GM13977 (cell line): ENCODE measurements at regions not wholly inside any gene's neighbourhood (a gene's known extent, or its start where the extent isn't known, plus 50 kb on each side); places are given as distances from the start of the nearest gene placed in this dataset.
"Not testable (repeated sequence)": the region's sequence is repeated elsewhere in the genome, so short reads cannot be mapped to it uniquely, and the experiment has no call there.

Experiments
- DNase-seq: peaks from one replicate; pipeline ENCODE4 v3.0.0; 2012; ENCODE audit warnings: low spot score
- in situ Hi-C: fragments of 300-500 bp; cut with MboI; formaldehyde crosslinking; loops from one replicate; pipeline ENCODE4 v1.12.0; 2022; ENCODE audit warnings: low sequenced_read_pairs, low pct_unique_long_range_greater_than_20kb, mixed read lengths, inconsistent platforms; ENCODE audit not compliant: unreplicated experiment
- TF ChIP-seq, protein P1 (sequence below): IDR thresholded peaks from 2 replicates; pipeline ENCODE4 v1.5.1; 2012; ENCODE audit warnings: mild to moderate bottlenecking, control low read depth; ENCODE audit not compliant: insufficient read depth; ENCODE audit errors: extremely low read depth, missing control alignments

DNA sequence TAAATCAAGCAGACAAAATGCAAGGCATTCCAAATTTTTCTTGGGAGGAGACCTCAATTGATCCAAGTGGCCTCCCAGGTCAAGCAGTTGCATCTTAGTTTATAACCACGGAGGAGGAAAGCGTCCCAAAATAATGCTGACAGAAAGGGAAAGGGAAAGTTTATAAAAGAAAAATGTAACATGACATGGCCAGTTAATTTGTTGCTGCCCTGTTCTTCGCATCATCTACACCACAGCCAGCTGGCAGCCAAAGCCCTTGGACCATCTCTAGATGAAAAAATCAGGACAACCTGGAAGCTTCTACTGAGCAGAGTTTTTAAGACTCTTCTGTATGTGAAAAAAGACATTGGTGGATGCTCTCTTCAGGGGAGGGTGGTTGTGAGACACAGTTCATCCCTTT, 128.8 kb upstream of the FBXL7 start:
- TF ChIP-seq, protein P1, sequence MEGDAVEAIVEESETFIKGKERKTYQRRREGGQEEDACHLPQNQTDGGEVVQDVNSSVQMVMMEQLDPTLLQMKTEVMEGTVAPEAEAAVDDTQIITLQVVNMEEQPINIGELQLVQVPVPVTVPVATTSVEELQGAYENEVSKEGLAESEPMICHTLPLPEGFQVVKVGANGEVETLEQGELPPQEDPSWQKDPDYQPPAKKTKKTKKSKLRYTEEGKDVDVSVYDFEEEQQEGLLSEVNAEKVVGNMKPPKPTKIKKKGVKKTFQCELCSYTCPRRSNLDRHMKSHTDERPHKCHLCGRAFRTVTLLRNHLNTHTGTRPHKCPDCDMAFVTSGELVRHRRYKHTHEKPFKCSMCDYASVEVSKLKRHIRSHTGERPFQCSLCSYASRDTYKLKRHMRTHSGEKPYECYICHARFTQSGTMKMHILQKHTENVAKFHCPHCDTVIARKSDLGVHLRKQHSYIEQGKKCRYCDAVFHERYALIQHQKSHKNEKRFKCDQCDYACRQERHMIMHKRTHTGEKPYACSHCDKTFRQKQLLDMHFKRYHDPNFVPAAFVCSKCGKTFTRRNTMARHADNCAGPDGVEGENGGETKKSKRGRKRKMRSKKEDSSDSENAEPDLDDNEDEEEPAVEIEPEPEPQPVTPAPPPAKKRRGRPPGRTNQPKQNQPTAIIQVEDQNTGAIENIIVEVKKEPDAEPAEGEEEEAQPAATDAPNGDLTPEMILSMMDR = no peak
- in situ Hi-C loops = no loop called here
- no peak for DNase-seq

DNA sequence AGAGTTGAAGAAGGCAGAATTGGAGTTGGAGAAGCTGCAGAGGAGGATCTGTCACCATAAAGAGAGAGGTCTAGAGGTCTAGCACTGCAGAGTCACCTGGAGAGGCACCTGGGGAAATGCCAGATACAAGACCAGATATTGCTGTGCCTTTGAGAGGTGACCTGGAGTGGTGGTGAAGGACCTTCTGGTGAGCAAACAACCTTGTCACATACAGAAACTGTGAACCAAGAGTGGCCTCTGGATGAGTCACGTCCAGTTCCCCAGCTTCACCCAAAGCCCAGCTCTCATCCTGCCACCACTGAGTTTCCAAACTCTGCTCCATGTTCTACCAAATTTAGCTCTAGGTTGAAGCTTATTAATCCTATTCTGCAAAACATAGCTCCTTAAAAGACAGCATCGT, 131.1 kb upstream of the FBXL7 start:
- TF ChIP-seq, protein P1 = no peak
- no peak for DNase-seq
- in situ Hi-C loops = no loop called here

DNA sequence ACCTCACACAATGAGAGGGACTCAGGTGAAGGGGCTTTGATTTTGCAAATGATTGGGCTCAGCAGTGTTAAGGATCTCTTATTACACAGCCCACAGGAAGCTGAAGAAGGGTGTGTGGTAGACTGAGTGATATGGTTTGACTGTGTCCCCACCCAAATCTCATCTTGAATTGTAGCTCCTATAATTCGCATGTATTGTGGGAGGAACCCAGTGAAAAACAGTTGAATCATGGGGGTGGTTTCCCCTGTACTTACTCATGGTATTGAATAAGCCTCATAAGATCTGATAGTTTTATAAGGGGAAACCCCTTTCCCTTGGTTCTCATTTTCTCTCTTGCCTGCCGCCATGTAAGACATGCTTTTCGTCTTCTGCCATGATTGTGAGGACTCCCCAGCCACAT, 132.5 kb upstream of the FBXL7 start:
- in situ Hi-C loops = no loop called here
- DNase-seq = no peak
- TF ChIP-seq, protein P1 = no peak

DNA sequence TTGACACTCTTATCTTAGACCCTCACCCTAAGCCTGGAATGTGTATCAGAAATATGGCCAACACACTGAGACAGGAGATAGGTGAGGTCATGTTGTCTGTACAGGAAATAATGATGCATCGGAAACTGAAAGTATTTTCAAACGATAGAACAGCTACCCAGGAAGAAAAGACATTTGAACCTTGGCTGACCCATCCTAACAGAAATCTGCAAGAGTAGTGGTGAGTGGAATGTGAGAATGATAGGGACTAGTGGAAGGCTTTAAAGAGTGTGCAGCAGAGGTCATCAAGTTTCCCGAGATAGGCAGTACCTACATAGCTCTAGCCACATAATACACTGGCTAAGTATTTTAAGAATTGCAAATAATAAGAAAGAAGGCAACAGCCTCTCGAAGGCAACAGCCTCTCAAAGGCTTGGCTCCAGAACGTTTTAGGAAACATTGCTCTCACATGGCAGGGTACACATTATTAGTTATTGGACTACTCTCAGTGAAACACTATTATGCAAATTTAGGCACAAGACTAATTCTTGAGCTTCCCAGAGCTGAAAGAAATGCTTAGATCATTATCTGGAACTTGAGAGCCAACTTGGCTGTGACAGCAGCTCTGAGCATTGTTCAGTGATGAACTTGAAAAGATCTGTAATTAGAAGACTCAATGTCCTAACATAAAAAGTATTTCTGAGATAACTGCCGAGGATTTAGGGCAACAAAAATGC, 133.1 kb upstream of the FBXL7 start:
- TF ChIP-seq, protein P1 = no peak
- no peak for DNase-seq
- in situ Hi-C loops = no loop called here

DNA sequence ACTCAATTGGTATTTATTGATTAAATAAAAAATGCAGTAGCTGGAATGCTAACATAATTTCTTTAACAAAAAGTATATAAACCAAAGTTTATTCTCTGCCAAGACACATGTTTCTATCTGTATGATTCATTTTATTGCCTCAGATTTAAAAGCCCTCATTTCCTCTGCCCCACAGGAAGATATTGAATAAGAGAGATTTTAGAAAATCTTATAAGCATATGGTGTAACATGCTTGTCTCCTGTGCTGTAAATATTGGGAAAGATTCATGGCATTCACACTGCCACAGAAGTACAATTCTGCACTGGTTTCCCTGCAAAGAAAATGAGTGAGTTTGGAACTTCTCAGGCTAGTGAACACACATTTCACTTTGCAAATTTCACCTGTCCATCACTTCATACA, 134.9 kb upstream of the FBXL7 start:
- DNase-seq = no peak
- TF ChIP-seq, protein P1 = no peak
- in situ Hi-C loops = no loop called here

DNA sequence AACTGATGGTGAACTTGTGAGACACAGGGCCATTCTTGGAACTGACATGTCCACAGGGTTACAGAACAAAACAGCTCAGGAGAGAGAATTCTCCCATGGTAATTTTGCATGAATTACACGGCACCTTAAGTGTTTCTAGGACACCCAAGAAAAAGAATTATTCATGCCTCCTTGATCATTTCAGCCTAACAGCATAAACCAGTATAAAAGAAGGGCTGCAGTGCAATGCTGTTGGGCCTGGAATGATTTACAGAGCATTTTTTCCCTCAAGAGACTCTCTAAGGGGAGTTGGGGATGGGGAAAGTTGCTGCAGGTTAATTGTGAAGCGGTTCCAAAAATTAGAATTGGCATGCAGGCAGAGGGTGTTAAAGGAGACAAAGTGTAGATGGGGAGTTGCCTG, 136.4 kb upstream of the FBXL7 start:
- DNase-seq = no peak
- TF ChIP-seq, protein P1 = no peak
- in situ Hi-C loops = no loop called here

DNA sequence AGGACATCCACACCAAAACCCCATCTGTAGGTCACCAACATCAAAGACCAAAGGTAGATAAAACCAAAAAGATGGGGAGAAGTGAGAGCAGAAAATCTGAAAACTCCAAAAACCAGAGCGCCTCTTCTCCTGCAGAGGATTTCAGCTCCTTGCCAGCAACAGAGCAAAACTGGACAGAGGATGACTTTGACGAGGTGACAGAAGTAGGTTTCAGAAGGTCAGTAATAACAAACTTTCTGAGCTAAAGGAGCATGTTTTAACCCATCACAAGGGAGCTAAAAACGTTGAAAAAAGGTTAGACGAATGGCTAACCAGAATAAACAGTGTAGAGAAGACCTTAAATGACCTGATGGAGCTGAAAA, 142.9 kb upstream of the FBXL7 start:
- in situ Hi-C loops, DNase-seq: not testable (repeated sequence)

DNA sequence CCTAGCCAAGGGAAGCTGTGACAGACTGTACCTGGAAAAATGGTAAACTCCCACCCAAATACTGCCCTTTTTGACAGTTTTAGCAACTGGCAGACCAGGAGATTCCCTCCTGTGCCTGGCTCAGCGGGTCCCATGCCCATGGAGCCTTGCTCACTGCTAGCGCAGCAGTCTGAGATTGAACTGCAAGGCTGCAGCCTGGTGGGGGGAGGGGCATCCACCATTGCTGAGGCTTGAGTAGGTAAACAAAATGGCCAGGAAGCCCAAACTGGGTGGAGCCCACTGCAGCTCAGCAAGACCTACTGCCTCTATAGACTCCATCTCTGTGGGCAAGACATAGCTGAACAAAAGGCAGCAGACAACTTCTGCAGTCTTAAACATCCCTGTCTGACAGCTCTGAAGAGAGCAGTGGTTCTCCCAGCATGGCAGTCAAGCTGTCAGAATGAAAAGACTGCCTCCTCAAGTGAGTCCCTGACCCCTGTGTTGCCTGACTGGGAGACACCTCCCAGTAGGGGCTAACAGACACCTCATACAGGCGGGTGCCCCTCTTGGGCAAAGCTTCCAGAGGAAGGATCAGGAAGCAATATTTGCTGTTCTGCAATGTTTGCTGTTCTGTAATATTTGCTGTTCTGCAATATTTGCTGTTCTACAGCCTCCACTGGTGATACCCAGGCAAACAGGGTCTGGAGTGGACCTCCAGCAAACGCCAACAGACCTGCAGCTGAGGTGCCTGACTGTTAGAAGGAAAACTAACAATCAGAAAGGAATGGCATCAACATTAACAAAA, 143.5 kb upstream of the FBXL7 start:
- DNase-seq, in situ Hi-C loops: not testable (repeated sequence)
